ENCODE measurements at regions not wholly inside any gene's neighbourhood (a gene's known extent, or its start where the extent isn't known, plus 50 kb on each side); places are given as distances from the start of the nearest gene placed in this dataset.

DNA sequence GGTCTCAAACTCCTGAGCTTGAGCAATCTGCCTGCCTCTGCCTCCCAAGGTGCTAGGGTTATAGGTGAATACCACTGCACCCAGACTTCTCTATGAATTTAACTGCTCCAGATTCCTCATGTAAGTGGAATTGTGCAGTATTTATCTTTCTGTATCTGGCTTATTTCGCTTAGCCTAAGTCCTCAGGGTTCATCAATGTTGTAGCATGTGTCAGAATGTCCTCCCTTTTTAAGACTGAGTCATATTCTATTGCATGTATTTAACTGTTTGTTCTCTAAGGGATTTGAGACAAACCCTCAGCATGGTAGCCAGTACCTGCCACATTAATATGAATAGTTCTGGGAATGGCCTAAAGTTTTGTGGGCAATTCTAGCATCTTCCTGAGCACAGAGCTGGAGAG lies 53.9 kb upstream of the TUT7 start:
- Histone ChIP-seq H2BK15ac (ENCODE audit: low read length) (no peak overlapping the region), H3K18ac (ENCODE audit: low read length) (no peak overlapping the region), H2BK5ac (ENCODE audit: low read length) (no peak overlapping the region), H3K4me3 (ENCODE audit: low read length in 2 of 2) (no peak overlapping the region), H3K14ac (ENCODE audit: low read length) (no peak overlapping the region), H2AFZ (ENCODE audit: low read length) (no peak overlapping the region), H3K9me3 (replicated peaks in 1 of 2; ENCODE audit: control insufficient read depth in 2 of 2, insufficient read depth in 1 of 2, low read depth in 1 of 2, low read length in 2 of 2) (no peaks in the 10 kb centered on the region), H2BK120ac (ENCODE audit: low read depth, low read length) (no peak overlapping the region), H3K9ac (ENCODE audit: low read depth, low read length, poor library complexity) (no peak overlapping the region), H3K4me1 (ENCODE audit: control insufficient read depth in 2 of 2, insufficient read depth in 1 of 2, low read depth in 1 of 2, low read length in 2 of 2) (peaks cover 0 to 4% of the 10 kb centered on the region in 2 donors), H2BK12ac (ENCODE audit: low read length) (no peak overlapping the region), H3K36me3 (replicated peaks in 1 of 2; ENCODE audit: control insufficient read depth in 2 of 2, insufficient read depth in 2 of 2, low read length in 2 of 2) (no peaks in the 10 kb centered on the region), H3K4me2 (ENCODE audit: insufficient read depth, low read length, poor library complexity, severe bottlenecking) (no peak overlapping the region), H3K4ac (ENCODE audit: low read length) (no peak overlapping the region), H3K23ac (ENCODE audit: low read depth, low read length, poor library complexity) (no peak overlapping the region), H3K27me3 (ENCODE audit: control insufficient read depth in 3 of 3, insufficient read depth in 3 of 3, low read depth in 1 of 3, low read length in 3 of 3) (no peaks in the 10 kb centered on the region), H2AK5ac (ENCODE audit: low read depth, low read length) (no peak overlapping the region), H3K79me1 (ENCODE audit: low read depth, low read length) (no peaks in the 10 kb centered on the region), H4K8ac (ENCODE audit: low read depth, low read length) (no peak overlapping the region), H3K27ac (replicated peaks; ENCODE audit: low read length) (no peak overlapping the region), H4K91ac (ENCODE audit: low read depth, low read length, poor library complexity) (no peak overlapping the region)
- WGBS, 2 donors (ENCODE audit: extremely low coverage in 2 of 2, insufficient read length in 2 of 2, insufficient replicate concordance in 1 of 2), result no CpG with 5 or more reads among the region's 1 CpG
- no peak for DNase-seq (ENCODE audit: low spot score)

DNA sequence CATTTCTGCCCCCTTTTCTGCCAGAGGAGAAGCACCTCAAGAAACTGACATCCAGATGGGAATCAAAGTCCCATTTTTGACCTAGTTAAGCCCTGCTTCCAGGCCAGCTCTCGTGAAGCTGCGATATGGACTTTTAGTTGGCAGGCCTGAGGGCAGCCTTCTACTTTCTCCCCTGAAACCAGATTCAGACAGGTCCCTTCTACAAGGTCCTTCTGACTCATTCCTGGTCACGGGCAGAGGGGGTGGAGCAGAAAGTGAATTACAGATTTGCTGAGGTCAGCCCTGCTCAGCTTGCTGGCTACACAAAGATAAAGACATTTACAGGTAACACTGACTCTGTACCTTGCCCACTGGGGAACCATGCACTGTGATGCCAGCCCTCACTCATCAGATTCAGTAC lies 52.8 kb upstream of the TUT7 start:
- H3K18ac ChIP-seq (ENCODE audit: low read length), result no peak overlapping the region
- no peak overlapping the region for H2BK120ac ChIP-seq (ENCODE audit: low read depth, low read length)
- H3K23ac ChIP-seq (ENCODE audit: low read depth, low read length, poor library complexity), result no peak overlapping the region
- no peak overlapping the region for H3K4ac ChIP-seq (ENCODE audit: low read length)
- no peak overlapping the region for H3K14ac ChIP-seq (ENCODE audit: low read length)
- no peak overlapping the region for H3K4me2 ChIP-seq (ENCODE audit: insufficient read depth, low read length, poor library complexity, severe bottlenecking)
- H4K91ac ChIP-seq (ENCODE audit: low read depth, low read length, poor library complexity), result no peak overlapping the region
- H3K36me3 ChIP-seq (replicated peaks in 1 of 2; ENCODE audit: control insufficient read depth in 2 of 2, insufficient read depth in 2 of 2, low read length in 2 of 2), result no peaks in the 10 kb centered on the region
- H4K8ac ChIP-seq (ENCODE audit: low read depth, low read length), result no peak overlapping the region
- no peak overlapping the region for H2BK5ac ChIP-seq (ENCODE audit: low read length)
- H3K79me1 ChIP-seq (ENCODE audit: low read depth, low read length), result no peaks in the 10 kb centered on the region
- H3K9ac ChIP-seq (ENCODE audit: low read depth, low read length, poor library complexity), result no peak overlapping the region
- H3K27ac ChIP-seq (replicated peaks; ENCODE audit: low read length), result no peak overlapping the region
- no peak overlapping the region for H2BK12ac ChIP-seq (ENCODE audit: low read length)
- H2BK15ac ChIP-seq (ENCODE audit: low read length), result no peak overlapping the region
- DNase-seq (ENCODE audit: low spot score), result no peak
- no peak overlapping the region for H2AFZ ChIP-seq (ENCODE audit: low read length)
- no peak overlapping the region for H3K4me3 ChIP-seq (ENCODE audit: low read length in 2 of 2)
- H3K4me1 ChIP-seq (ENCODE audit: control insufficient read depth in 2 of 2, insufficient read depth in 1 of 2, low read depth in 1 of 2, low read length in 2 of 2), result peaks cover 0 to 4% of the 10 kb centered on the region in 2 donors
- no CpG with 5 or more reads among the region's 3 CpGs for WGBS, 2 donors (ENCODE audit: extremely low coverage in 2 of 2, insufficient read length in 2 of 2, insufficient replicate concordance in 1 of 2)
- no peaks in the 10 kb centered on the region for H3K9me3 ChIP-seq (replicated peaks in 1 of 2; ENCODE audit: control insufficient read depth in 2 of 2, insufficient read depth in 1 of 2, low read depth in 1 of 2, low read length in 2 of 2)
- no peaks in the 10 kb centered on the region for H3K27me3 ChIP-seq (ENCODE audit: control insufficient read depth in 3 of 3, insufficient read depth in 3 of 3, low read depth in 1 of 3, low read length in 3 of 3)
- H2AK5ac ChIP-seq (ENCODE audit: low read depth, low read length), result no peak overlapping the region

DNA sequence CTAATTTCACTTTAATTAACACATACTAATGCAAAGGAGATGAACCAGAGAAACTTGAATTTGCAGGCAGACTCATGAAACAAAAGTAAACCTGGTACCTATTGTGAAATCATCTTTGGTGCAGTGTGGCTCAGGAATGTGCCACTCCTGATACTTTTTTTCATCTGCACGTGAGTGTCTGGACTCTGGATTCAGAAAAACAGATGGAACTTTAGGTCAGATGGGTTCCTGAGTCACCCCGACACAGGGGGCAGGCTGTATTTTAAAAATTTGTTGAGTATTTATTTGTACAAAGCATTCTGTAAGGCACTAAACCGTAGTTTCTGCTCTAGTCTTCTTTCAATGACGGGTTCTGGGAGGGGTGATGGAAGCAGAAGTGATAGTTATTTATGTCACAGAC lies 52.2 kb upstream of the TUT7 start:
- Histone ChIP-seq H2BK12ac (ENCODE audit: low read length) (no peak overlapping the region), H4K91ac (ENCODE audit: low read depth, low read length, poor library complexity) (no peak overlapping the region), H3K23ac (ENCODE audit: low read depth, low read length, poor library complexity) (no peak overlapping the region), H3K36me3 (replicated peaks in 1 of 2; ENCODE audit: control insufficient read depth in 2 of 2, insufficient read depth in 2 of 2, low read length in 2 of 2) (no peaks in the 10 kb centered on the region), H3K9ac (ENCODE audit: low read depth, low read length, poor library complexity) (no peak overlapping the region), H3K9me3 (replicated peaks in 1 of 2; ENCODE audit: control insufficient read depth in 2 of 2, insufficient read depth in 1 of 2, low read depth in 1 of 2, low read length in 2 of 2) (no peaks in the 10 kb centered on the region), H3K27ac (replicated peaks; ENCODE audit: low read length) (no peak overlapping the region), H3K4me2 (ENCODE audit: insufficient read depth, low read length, poor library complexity, severe bottlenecking) (no peak overlapping the region), H3K4ac (ENCODE audit: low read length) (no peak overlapping the region), H3K4me3 (ENCODE audit: low read length in 2 of 2) (no peak overlapping the region), H2BK15ac (ENCODE audit: low read length) (no peak overlapping the region), H4K8ac (ENCODE audit: low read depth, low read length) (no peak overlapping the region), H2AK5ac (ENCODE audit: low read depth, low read length) (no peak overlapping the region), H2BK5ac (ENCODE audit: low read length) (no peak overlapping the region), H2AFZ (ENCODE audit: low read length) (no peak overlapping the region), H3K4me1 (ENCODE audit: control insufficient read depth in 2 of 2, insufficient read depth in 1 of 2, low read depth in 1 of 2, low read length in 2 of 2) (peaks cover 0 to 4% of the 10 kb centered on the region in 2 donors), H3K27me3 (ENCODE audit: control insufficient read depth in 3 of 3, insufficient read depth in 3 of 3, low read depth in 1 of 3, low read length in 3 of 3) (no peaks in the 10 kb centered on the region), H3K79me1 (ENCODE audit: low read depth, low read length) (no peaks in the 10 kb centered on the region), H3K18ac (ENCODE audit: low read length) (no peak overlapping the region), H2BK120ac (ENCODE audit: low read depth, low read length) (no peak overlapping the region), H3K14ac (ENCODE audit: low read length) (no peak overlapping the region)
- no CpG with 5 or more reads among the region's 4 CpGs for WGBS, 2 donors (ENCODE audit: extremely low coverage in 2 of 2, insufficient read length in 2 of 2, insufficient replicate concordance in 1 of 2)
- DNase-seq (ENCODE audit: low spot score), result no peak

DNA sequence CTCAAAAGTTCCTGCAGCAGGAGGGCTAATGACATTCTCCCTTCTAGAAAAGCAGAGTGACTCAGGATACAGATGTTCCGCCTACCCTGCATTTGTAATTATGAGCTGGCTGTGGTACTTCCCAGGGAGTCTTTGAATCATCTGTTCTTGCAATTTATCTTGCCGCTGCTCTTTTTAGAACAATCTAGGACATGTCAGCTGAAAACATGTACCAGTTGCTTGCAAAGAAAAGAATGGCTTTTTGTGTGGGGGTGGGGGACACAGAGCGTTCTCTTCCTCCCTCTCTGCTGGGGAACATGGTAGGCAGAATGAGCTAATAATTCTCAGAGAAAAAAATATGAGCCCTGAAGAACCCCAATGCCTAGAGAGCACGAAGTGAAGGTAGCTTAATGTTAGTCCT lies 51.7 kb upstream of the TUT7 start:
- Histone ChIP-seq H2AK5ac (ENCODE audit: low read depth, low read length) (no peak overlapping the region), H3K14ac (ENCODE audit: low read length) (no peak overlapping the region), H3K18ac (ENCODE audit: low read length) (no peak overlapping the region), H3K9ac (ENCODE audit: low read depth, low read length, poor library complexity) (no peak overlapping the region), H3K27me3 (ENCODE audit: control insufficient read depth in 3 of 3, insufficient read depth in 3 of 3, low read depth in 1 of 3, low read length in 3 of 3) (no peaks in the 10 kb centered on the region), H2BK12ac (ENCODE audit: low read length) (no peak overlapping the region), H3K36me3 (replicated peaks in 1 of 2; ENCODE audit: control insufficient read depth in 2 of 2, insufficient read depth in 2 of 2, low read length in 2 of 2) (no peaks in the 10 kb centered on the region), H3K23ac (ENCODE audit: low read depth, low read length, poor library complexity) (no peak overlapping the region), H3K4me3 (ENCODE audit: low read length in 2 of 2) (no peak overlapping the region), H3K9me3 (replicated peaks in 1 of 2; ENCODE audit: control insufficient read depth in 2 of 2, insufficient read depth in 1 of 2, low read depth in 1 of 2, low read length in 2 of 2) (no peaks in the 10 kb centered on the region), H3K27ac (replicated peaks; ENCODE audit: low read length) (no peak overlapping the region), H2AFZ (ENCODE audit: low read length) (no peak overlapping the region), H4K91ac (ENCODE audit: low read depth, low read length, poor library complexity) (no peak overlapping the region), H3K79me1 (ENCODE audit: low read depth, low read length) (no peaks in the 10 kb centered on the region), H2BK120ac (ENCODE audit: low read depth, low read length) (no peak overlapping the region), H3K4ac (ENCODE audit: low read length) (no peak overlapping the region), H2BK5ac (ENCODE audit: low read length) (no peak overlapping the region), H2BK15ac (ENCODE audit: low read length) (no peak overlapping the region), H4K8ac (ENCODE audit: low read depth, low read length) (no peak overlapping the region), H3K4me1 (ENCODE audit: control insufficient read depth in 2 of 2, insufficient read depth in 1 of 2, low read depth in 1 of 2, low read length in 2 of 2) (peaks cover 0 to 4% of the 10 kb centered on the region in 2 donors), H3K4me2 (ENCODE audit: insufficient read depth, low read length, poor library complexity, severe bottlenecking) (no peak overlapping the region)
- no CpG with 5 or more reads among the region's 4 CpGs for WGBS, 2 donors (ENCODE audit: extremely low coverage in 2 of 2, insufficient read length in 2 of 2, insufficient replicate concordance in 1 of 2)
- no peak for DNase-seq (ENCODE audit: low spot score)

All from neuronal stem cell (in vitro differentiated cells).